GM21423 (cell line): ENCODE measurements at regions not wholly inside any gene's neighbourhood (a gene's known extent, or its start where the extent isn't known, plus 50 kb on each side); places are given as distances from the start of the nearest gene placed in this dataset.

Experiments used
- ATAC-seq: cut with Tn5 transposase; IDR thresholded peaks from one replicate; pipeline ENCODE4 v1.9.1; 2021; ENCODE audit warnings: mild to moderate bottlenecking, moderate library complexity; ENCODE audit not compliant: unreplicated experiment

- no peak for ATAC-seq
These were observed 175.5 kb upstream of the MVB12B start for GRCh38 chr9:126151031-126151685.

GRCh38 chr9:126151686-126152134 lies 174.9 kb upstream of the MVB12B start:
- no peak for ATAC-seq

- ATAC-seq, result no peak
These were observed 173.8 kb upstream of the MVB12B start for GRCh38 chr9:126152622-126153362.

GRCh38 chr9:126153382-126153781 lies 173.2 kb upstream of the MVB12B start:
- ATAC-seq, result no peak

- ATAC-seq, result no peak
These were observed 172.3 kb upstream of the MVB12B start for GRCh38 chr9:126154182-126154827.

GRCh38 chr9:126154869-126155268 lies 171.8 kb upstream of the MVB12B start:
- no peak for ATAC-seq

- no peak for ATAC-seq
These were observed 170.6 kb upstream of the MVB12B start for GRCh38 chr9:126155756-126156664.

- no peak for ATAC-seq
These were observed 169.7 kb upstream of the MVB12B start for GRCh38 chr9:126156898-126157297.

GRCh38 chr9:126157423-126157822 lies 169.2 kb upstream of the MVB12B start:
- ATAC-seq, result no peak

GRCh38 chr9:126157826-126158587 lies 168.6 kb upstream of the MVB12B start:
- ATAC-seq, result no peak

- ATAC-seq, result no peak
These were observed 167.8 kb upstream of the MVB12B start for GRCh38 chr9:126158588-126159429.

- no peak for ATAC-seq
These were observed 167.1 kb upstream of the MVB12B start for GRCh38 chr9:126159430-126160060.

- no peak for ATAC-seq
These were observed 166.4 kb upstream of the MVB12B start for GRCh38 chr9:126160067-126160853.

GRCh38 chr9:126160854-126161329 lies 165.7 kb upstream of the MVB12B start:
- no peak for ATAC-seq

- ATAC-seq, result no peak
These were observed 163.8 kb upstream of the MVB12B start for GRCh38 chr9:126162611-126163381.

- no peak for ATAC-seq
These were observed 161.7 kb upstream of the MVB12B start for GRCh38 chr9:126164796-126165525.
